Uterus (tissue), 3 donors: ENCODE measurements at regions not wholly inside any gene's neighbourhood (a gene's known extent, or its start where the extent isn't known, plus 50 kb on each side); places are given as distances from the start of the nearest gene placed in this dataset.
A peak's percentile ranks its signal among the peaks of the same experiment; 100 is the strongest.

Source experiments
- DNase-seq, 2 donors: peaks; one replicate each; pipeline ENCODE4 v3.0.0-alpha.2; 2019 to 2020
- H3K27ac ChIP-seq, 2 donors: fragments of 200-600 bp; sonication (generic); 1 replicate in 1 of 2; 2 replicates in 1 of 2; pipeline ENCODE4 v1.5.1; 2016 to 2018
- H3K27me3 ChIP-seq, 2 donors: fragments of 200-600 bp; sonication (generic); one replicate each; pipeline ENCODE4 v1.5.1; 2018 to 2019; ENCODE audit warnings: control low read depth in 1 of 2
- H3K36me3 ChIP-seq, 2 donors: fragments of 200-600 bp; sonication (generic); one replicate each; pipeline ENCODE4 v1.5.1; 2019; ENCODE audit warnings: control low read depth in 1 of 2
- H3K4me1 ChIP-seq, 2 donors: fragments of 200-600 bp; sonication (generic); one replicate each; pipeline ENCODE4 v1.5.1; 2018 to 2019; ENCODE audit warnings: control low read depth in 1 of 2
- H3K4me3 ChIP-seq, 2 donors: fragments of 200-600 bp; sonication (generic); 1 replicate in 1 of 2; 2 replicates in 1 of 2; pipeline ENCODE4 v1.5.1; 2018 to 2019; ENCODE audit warnings: mild to moderate bottlenecking in 1 of 2
- H3K9me3 ChIP-seq, 2 donors: fragments of 200-600 bp; sonication (generic); one replicate each; pipeline ENCODE4 v1.5.1; 2019; ENCODE audit warnings: control low read depth in 1 of 2
- POLR2A ChIP-seq, 2 donors: fragments of 450-650 bp; IDR thresholded peaks; one replicate each; pipeline ENCODE4 v1.6.1; 2016; ENCODE audit warnings: antibody characterized with exemption in 2 of 2, mild to moderate bottlenecking in 1 of 2, moderate library complexity in 1 of 2
- intact Hi-C: fragments of 100-400 bp; cut with DNase I; formaldehyde crosslinking; loops from one replicate; pipeline ENCODE4 v1.15.1; 2023; ENCODE audit warnings: low total_unique reads
- TF ChIP-seq, protein P1 (sequence below), 4 experiments: fragments of 200-600 bp in 2 of 4; fragments of 450-650 bp in 2 of 4; sonication (generic) in 2 of 4; IDR thresholded peaks; one replicate each; pipeline ENCODE4 v1.5.1; 2016 to 2019; ENCODE audit warnings: antibody characterized with exemption in 4 of 4, mild to moderate bottlenecking in 2 of 4, moderate library complexity in 1 of 4
- donor health status: DM: yes; HTN: yes; CAD: no.

DNA sequence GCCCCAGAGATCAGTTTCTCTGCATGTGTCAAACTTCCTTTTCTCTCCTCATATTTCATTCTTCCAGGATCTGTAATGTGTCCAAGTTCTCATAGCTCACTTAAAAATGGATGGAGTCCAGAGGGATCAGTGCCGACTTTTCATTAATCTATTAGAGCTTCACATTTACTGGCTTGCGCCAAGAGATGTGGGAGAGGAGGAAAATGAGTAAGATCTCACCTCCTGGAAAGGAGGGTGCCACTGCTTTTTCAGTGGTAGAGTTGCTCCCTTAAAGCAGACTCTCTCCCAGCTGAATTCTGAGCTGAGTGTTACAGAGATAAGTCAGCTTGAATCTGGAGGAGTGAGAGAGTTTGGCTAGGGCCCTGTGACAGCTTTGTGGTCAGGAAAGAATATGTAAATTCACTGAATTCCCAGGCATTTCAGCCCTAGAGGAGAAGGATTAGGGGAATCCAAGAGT, 175.9 kb downstream of the SOX4 start:
- Histone ChIP-seq H3K9me3 (no peaks in the 10 kb centered on the region), H3K4me1 (peaks cover 0 to 7% of the 10 kb centered on the region in 2 donors), H3K36me3 (no peaks in the 10 kb centered on the region), H3K4me3 (no peak overlapping the region), H3K27ac (peak overlapping the region; percentile 30 to 74), H3K27me3 (no peaks in the 10 kb centered on the region)
- intact Hi-C loops = no loop called here
- DNase-seq = peak; percentile 40 to 46
- TF ChIP-seq, protein P1, sequence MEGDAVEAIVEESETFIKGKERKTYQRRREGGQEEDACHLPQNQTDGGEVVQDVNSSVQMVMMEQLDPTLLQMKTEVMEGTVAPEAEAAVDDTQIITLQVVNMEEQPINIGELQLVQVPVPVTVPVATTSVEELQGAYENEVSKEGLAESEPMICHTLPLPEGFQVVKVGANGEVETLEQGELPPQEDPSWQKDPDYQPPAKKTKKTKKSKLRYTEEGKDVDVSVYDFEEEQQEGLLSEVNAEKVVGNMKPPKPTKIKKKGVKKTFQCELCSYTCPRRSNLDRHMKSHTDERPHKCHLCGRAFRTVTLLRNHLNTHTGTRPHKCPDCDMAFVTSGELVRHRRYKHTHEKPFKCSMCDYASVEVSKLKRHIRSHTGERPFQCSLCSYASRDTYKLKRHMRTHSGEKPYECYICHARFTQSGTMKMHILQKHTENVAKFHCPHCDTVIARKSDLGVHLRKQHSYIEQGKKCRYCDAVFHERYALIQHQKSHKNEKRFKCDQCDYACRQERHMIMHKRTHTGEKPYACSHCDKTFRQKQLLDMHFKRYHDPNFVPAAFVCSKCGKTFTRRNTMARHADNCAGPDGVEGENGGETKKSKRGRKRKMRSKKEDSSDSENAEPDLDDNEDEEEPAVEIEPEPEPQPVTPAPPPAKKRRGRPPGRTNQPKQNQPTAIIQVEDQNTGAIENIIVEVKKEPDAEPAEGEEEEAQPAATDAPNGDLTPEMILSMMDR (IDR thresholded peaks at IDR 0.05) = no peak
- TF ChIP-seq POLR2A (IDR thresholded peaks at IDR 0.05) = no peak

DNA sequence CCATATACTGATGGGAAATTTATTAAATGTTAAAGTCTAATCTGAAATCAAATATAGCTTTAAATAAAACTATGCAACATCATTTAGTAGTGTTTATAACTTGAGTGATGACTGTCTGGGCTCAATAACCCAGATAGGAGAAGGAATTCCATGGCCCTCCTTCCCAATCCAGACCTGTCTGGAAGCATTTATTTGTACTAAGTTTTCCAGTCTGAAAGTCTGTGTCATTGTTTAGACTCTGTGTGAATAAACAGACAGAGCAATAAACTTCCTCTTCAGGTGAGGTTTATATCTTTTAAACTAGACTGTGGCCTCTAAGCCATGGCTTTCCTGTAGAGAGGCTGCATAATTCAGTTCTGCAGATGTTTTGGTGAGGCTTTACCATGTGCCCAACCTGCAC, 176.4 kb downstream of the SOX4 start:
- intact Hi-C loops = no loop called here
- Histone ChIP-seq H3K27ac (peak overlapping the region; percentile 30 to 74), H3K4me1 (peaks cover 0 to 7% of the 10 kb centered on the region in 2 donors), H3K27me3 (no peaks in the 10 kb centered on the region), H3K4me3 (no peak overlapping the region), H3K9me3 (no peaks in the 10 kb centered on the region), H3K36me3 (no peaks in the 10 kb centered on the region)
- DNase-seq = no peak
- TF ChIP-seq, protein P1 (IDR thresholded peaks at IDR 0.05) = no peak
- TF ChIP-seq POLR2A (IDR thresholded peaks at IDR 0.05) = no peak

DNA sequence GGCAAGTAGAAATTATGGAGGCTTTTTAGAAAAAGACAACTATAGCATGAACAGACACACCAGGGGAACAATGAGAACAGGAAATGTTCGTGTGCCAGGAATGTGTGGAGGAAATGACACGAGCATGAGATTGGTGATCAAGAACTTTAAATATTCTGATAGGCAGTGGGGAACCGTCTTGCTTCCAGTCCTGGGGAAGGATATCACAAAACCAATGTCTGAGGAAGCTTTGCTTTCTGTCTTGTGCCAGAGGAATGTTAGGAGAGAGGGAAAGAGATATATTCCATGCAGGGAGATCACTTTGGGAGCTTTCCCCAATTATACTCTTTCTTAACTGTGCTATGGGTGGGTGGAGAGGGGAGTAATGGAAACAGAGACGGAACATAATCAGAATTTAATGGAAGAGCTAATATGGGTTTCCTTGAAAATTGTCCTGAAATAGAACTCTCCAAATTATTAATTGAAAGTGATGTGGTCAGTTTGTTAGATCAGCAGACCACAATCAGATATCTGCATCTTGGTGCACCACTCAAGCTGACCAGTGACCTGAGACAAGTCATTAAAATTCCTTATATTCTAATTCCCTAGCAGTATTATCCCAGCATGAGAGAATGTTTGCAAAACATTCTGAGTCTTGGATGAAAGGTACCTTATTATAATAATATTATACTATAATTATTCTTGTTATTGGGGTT, 178.2 kb downstream of the SOX4 start:
- H3K36me3 ChIP-seq = no peaks in the 10 kb centered on the region
- TF ChIP-seq, protein P1 (IDR thresholded peaks at IDR 0.05) = no peak
- TF ChIP-seq POLR2A (IDR thresholded peaks at IDR 0.05) = no peak
- H3K27me3 ChIP-seq = no peaks in the 10 kb centered on the region
- no peak for DNase-seq
- no peaks in the 10 kb centered on the region for H3K9me3 ChIP-seq
- no peak overlapping the region for H3K27ac ChIP-seq
- no peak overlapping the region for H3K4me3 ChIP-seq
- intact Hi-C loops = no loop called here
- H3K4me1 ChIP-seq = peaks cover 0 to 7% of the 10 kb centered on the region in 2 donors

DNA sequence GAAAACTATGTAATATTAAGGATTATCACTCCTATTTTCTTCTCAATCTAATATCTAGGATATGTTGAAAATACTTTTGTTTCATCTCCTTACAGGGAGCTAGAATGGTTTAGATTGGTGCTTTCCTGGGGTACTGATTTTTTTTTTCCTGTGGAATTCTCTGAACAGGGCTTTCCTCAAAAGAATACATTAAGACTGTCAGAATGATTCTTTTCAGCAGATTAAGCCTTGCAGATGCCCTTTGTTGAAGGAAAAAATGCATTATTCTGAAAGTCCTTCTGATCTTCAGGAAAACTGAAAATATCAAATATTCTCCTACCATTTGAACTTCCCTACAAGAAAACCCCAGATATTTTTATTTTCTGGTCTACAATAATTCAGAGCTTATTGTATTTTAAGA, 178.9 kb downstream of the SOX4 start:
- Histone ChIP-seq H3K4me3 (no peak overlapping the region), H3K27ac (no peak overlapping the region), H3K27me3 (no peaks in the 10 kb centered on the region), H3K9me3 (no peaks in the 10 kb centered on the region), H3K4me1 (peaks cover 0 to 7% of the 10 kb centered on the region in 2 donors), H3K36me3 (no peaks in the 10 kb centered on the region)
- no peak for DNase-seq
- TF ChIP-seq, protein P1 (IDR thresholded peaks at IDR 0.05) = no peak
- no peak for TF ChIP-seq POLR2A (IDR thresholded peaks at IDR 0.05)
- intact Hi-C loops = no loop called here

DNA sequence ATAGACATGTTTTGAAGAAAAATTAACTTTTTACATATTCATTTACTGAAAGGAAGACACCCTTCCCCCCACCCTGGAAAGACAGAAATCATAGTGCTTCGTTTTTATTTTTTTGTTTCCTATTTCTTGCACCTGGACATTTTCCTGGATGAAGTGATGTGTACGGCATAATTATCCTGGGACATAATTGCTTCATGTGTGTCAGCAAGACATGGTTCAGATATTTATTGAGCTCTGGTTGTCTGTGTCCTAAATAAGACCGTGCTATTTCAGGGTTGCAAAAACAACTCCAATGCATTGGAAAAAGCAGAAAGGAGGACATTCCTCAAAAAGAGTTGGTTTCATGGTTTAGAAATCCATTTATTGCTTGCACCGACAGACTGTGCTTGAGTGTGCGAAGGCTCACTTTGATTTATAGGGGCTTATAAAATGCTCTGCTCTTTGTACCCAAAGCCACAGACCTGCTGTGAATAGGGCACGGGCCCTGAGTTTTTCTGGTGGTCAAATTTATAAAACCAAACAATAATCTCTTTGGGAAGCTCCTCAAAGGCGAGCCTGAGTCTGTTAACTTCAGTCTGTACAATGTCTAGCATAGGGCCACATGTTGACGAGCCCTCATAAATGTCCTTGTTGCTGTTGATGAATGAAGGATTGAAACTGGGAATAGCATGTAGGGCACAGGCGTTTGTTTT, 179.5 kb downstream of the SOX4 start:
- Histone ChIP-seq H3K36me3 (no peaks in the 10 kb centered on the region), H3K27ac (peak overlapping the region in 1 of 2 donors; percentile 6), H3K27me3 (no peaks in the 10 kb centered on the region), H3K9me3 (no peaks in the 10 kb centered on the region), H3K4me1 (peaks cover 0 to 7% of the 10 kb centered on the region in 2 donors), H3K4me3 (no peak overlapping the region)
- no peak for DNase-seq
- intact Hi-C loops = no loop called here
- no peak for TF ChIP-seq POLR2A (IDR thresholded peaks at IDR 0.05)
- TF ChIP-seq, protein P1 (IDR thresholded peaks at IDR 0.05) = no peak
